ENCODE measurements at regions not wholly inside any gene's neighbourhood (a gene's known extent, or its start where the extent isn't known, plus 50 kb on each side); places are given as distances from the start of the nearest gene placed in this dataset.

GRCh38 chr13:110780422-110780821 is 66.9 kb downstream of the ING1 start:
- TF ChIP-seq CTCF (IDR thresholded peaks at IDR 0.05), result no peak
- H3K4me3 ChIP-seq, result no peak overlapping the region
- H3K27me3 ChIP-seq, result no peaks in the 10 kb centered on the region
- H3K36me3 ChIP-seq, result no peaks in the 10 kb centered on the region
- H3K9me3 ChIP-seq, result no peaks in the 10 kb centered on the region
- no peaks in the 10 kb centered on the region for H3K4me1 ChIP-seq
- intact Hi-C loops (cut with DNase I), result no loop called here
- DNase-seq (ENCODE audit: low spot score in 2 of 2), result no peak
- no peak overlapping the region for H3K27ac ChIP-seq

- no peaks in the 10 kb centered on the region for H3K9me3 ChIP-seq
- TF ChIP-seq CTCF (IDR thresholded peaks at IDR 0.05), result no peak
- no peak overlapping the region for H3K4me3 ChIP-seq
- no peaks in the 10 kb centered on the region for H3K27me3 ChIP-seq
- intact Hi-C loops (cut with DNase I), result no loop called here
- H3K36me3 ChIP-seq, result no peaks in the 10 kb centered on the region
- no peak for DNase-seq (ENCODE audit: low spot score in 2 of 2)
- no peaks in the 10 kb centered on the region for H3K4me1 ChIP-seq
- H3K27ac ChIP-seq, result no peak overlapping the region
Measured at GRCh38 chr13:110782185-110782584, 68.7 kb downstream of the ING1 start.

- no peak for TF ChIP-seq CTCF (IDR thresholded peaks at IDR 0.05)
- H3K27me3 ChIP-seq, result no peaks in the 10 kb centered on the region
- no peaks in the 10 kb centered on the region for H3K4me1 ChIP-seq
- no peak overlapping the region for H3K27ac ChIP-seq
- H3K9me3 ChIP-seq, result no peaks in the 10 kb centered on the region
- no peak for DNase-seq (ENCODE audit: low spot score in 2 of 2)
- intact Hi-C loops (cut with DNase I), result no loop called here
- no peaks in the 10 kb centered on the region for H3K36me3 ChIP-seq
- no peak overlapping the region for H3K4me3 ChIP-seq
Measured at GRCh38 chr13:110784704-110785103, 71.2 kb downstream of the ING1 start.

- Histone ChIP-seq H3K4me3 (no peak overlapping the region), H3K4me1 (no peaks in the 10 kb centered on the region), H3K9me3 (peaks cover 0 to 18% of the 10 kb centered on the region in 2 donors), H3K27me3 (no peaks in the 10 kb centered on the region), H3K27ac (no peak overlapping the region), H3K36me3 (no peaks in the 10 kb centered on the region)
- DNase-seq (ENCODE audit: low spot score in 2 of 2), result no peak
- intact Hi-C loops (cut with DNase I), result no loop called here
- no peak for TF ChIP-seq CTCF (IDR thresholded peaks at IDR 0.05)
Measured at GRCh38 chr13:110788778-110789177, 75.3 kb downstream of the ING1 start.

- DNase-seq (ENCODE audit: low spot score in 2 of 2), result no peak
- no peak for TF ChIP-seq CTCF (IDR thresholded peaks at IDR 0.05)
- Histone ChIP-seq H3K27me3 (no peaks in the 10 kb centered on the region), H3K4me3 (no peak overlapping the region), H3K4me1 (no peaks in the 10 kb centered on the region), H3K9me3 (peaks cover 0 to 18% of the 10 kb centered on the region in 2 donors), H3K36me3 (no peaks in the 10 kb centered on the region), H3K27ac (no peak overlapping the region)
- intact Hi-C loops (cut with DNase I), result no loop called here
Measured at GRCh38 chr13:110789871-110790270, 76.4 kb downstream of the ING1 start.

GRCh38 chr13:110790371-110790770 is 76.9 kb downstream of the ING1 start:
- Histone ChIP-seq H3K4me1 (no peaks in the 10 kb centered on the region), H3K4me3 (no peak overlapping the region), H3K36me3 (no peaks in the 10 kb centered on the region), H3K9me3 (peaks cover 0 to 18% of the 10 kb centered on the region in 2 donors), H3K27ac (no peak overlapping the region), H3K27me3 (no peaks in the 10 kb centered on the region)
- no peak for TF ChIP-seq CTCF (IDR thresholded peaks at IDR 0.05)
- intact Hi-C loops (cut with DNase I), result no loop called here
- no peak for DNase-seq (ENCODE audit: low spot score in 2 of 2)
